ENCODE measurements at regions not wholly inside any gene's neighbourhood (a gene's known extent, or its start where the extent isn't known, plus 50 kb on each side); places are given as distances from the start of the nearest gene placed in this dataset.
"Not testable (repeated sequence)": the region's sequence is repeated elsewhere in the genome, so short reads cannot be mapped to it uniquely, and the experiment has no call there.

DNA sequence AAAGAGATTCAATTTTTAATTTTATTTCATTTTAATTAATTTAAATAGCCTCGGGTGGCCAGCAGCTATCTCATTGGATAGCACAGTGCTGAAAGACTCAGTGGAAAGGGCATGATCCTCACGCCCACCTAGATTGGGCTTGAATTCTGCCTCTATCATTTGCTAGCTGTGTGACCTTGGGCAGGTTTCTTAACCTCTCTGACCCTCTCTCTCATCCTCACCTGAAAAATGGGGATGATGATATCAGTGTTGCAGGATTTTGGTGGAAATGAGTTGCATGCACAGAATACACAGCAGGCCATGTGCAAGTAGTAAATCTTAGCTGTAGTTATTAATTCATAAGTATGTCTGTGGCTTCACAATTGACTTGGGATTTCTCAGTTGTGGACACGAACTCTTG lies 272.4 kb upstream of the XYLT1 start:
- TF ChIP-seq, protein P1, sequence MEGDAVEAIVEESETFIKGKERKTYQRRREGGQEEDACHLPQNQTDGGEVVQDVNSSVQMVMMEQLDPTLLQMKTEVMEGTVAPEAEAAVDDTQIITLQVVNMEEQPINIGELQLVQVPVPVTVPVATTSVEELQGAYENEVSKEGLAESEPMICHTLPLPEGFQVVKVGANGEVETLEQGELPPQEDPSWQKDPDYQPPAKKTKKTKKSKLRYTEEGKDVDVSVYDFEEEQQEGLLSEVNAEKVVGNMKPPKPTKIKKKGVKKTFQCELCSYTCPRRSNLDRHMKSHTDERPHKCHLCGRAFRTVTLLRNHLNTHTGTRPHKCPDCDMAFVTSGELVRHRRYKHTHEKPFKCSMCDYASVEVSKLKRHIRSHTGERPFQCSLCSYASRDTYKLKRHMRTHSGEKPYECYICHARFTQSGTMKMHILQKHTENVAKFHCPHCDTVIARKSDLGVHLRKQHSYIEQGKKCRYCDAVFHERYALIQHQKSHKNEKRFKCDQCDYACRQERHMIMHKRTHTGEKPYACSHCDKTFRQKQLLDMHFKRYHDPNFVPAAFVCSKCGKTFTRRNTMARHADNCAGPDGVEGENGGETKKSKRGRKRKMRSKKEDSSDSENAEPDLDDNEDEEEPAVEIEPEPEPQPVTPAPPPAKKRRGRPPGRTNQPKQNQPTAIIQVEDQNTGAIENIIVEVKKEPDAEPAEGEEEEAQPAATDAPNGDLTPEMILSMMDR (conservative IDR thresholded peaks at IDR 0.05): no peak
- peaks cover 14% of the 10 kb centered on the region for H3K27me3 Mint-ChIP-seq
- no peak overlapping the region for H3K4me3 Mint-ChIP-seq
- DNase-seq (ENCODE audit: extremely low spot score, unreplicated experiment): no peak
- H3K9me3 Mint-ChIP-seq: no peaks in the 10 kb centered on the region
- H3K27ac Mint-ChIP-seq: no peak overlapping the region
- no peaks in the 10 kb centered on the region for H3K36me3 Mint-ChIP-seq
- peaks cover 11% of the 10 kb centered on the region for H3K4me1 Mint-ChIP-seq (ENCODE audit: unreplicated experiment)

DNA sequence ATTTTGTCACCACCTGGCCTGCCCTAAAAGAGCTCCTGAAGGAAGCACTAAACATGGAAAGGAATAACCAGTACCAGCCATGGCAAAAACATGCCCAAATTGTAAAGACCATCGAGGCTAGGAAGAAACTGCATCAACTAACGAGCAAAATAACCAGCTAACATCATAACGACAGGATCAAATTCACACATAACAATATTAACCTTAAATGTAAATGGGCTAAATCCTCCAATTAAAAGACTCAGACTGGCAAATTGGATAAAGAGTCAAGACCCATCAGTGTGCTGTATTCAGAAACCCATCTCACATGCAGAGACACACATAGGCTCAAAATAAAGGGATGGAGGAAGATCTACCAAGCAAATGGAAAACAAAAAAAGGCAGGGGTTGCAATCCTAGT lies 264.3 kb upstream of the XYLT1 start:
- not testable (repeated sequence) for H3K27ac Mint-ChIP-seq; H3K4me3 Mint-ChIP-seq; H3K27me3 Mint-ChIP-seq; DNase-seq (ENCODE audit: extremely low spot score, unreplicated experiment); H3K4me1 Mint-ChIP-seq (ENCODE audit: unreplicated experiment); H3K36me3 Mint-ChIP-seq
- H3K9me3 Mint-ChIP-seq: peaks cover 11% of the 10 kb centered on the region

DNA sequence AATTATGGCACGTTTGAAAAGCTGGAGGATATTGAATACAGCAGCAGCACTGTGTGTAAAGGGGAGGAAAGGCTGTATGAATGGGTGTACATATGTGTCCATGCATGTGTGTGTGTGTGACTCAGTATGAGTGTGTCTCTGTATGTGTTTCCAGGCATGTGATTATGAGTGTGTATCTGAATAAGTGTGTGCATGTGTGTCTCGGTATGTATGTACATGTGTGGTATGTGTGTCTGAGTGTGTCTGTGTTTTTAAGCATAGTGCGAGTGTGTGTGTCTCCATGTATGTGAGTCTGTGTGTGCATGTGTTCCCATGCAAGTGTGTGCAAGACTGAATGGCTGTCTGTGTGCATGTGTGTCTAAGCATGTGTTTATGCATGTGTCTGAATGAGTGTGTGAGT lies 259.1 kb upstream of the XYLT1 start:
- Mint-ChIP-seq H3K27me3 (no peaks in the 10 kb centered on the region), H3K4me3 (no peak overlapping the region)

DNA sequence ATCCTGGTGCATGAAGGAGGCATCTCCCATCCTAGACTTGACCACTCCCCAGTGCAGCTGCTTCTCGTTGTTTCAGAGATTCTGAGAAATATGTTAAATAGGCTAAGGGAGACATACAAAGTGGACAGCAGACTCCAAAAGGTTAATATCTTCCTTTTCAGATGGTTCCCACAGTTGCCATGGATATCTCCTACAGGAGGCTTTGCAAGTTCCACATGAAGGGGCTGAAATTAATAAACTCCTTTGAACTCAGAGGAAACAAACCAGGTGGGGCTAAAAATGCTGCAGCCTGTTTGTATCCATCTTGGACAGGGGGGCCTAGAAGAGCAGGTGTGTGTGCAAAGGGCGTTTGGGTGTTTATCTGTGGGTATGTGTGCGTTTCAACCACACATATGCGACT lies 257.4 kb upstream of the XYLT1 start:
- H3K36me3 Mint-ChIP-seq: no peaks in the 10 kb centered on the region
- H3K4me1 Mint-ChIP-seq (ENCODE audit: unreplicated experiment): peaks cover 7% of the 10 kb centered on the region
- no peaks in the 10 kb centered on the region for H3K27me3 Mint-ChIP-seq
- no peak overlapping the region for H3K27ac Mint-ChIP-seq
- H3K9me3 Mint-ChIP-seq: peaks cover 7% of the 10 kb centered on the region
- no peak overlapping the region for H3K4me3 Mint-ChIP-seq
- TF ChIP-seq, protein P1 (conservative IDR thresholded peaks at IDR 0.05): no peak
- DNase-seq (ENCODE audit: extremely low spot score, unreplicated experiment): no peak

More for the DNA sequence above, 259.1 kb upstream of the XYLT1 start:
- Mint-ChIP-seq H3K27ac (no peak overlapping the region), H3K4me1 (ENCODE audit: unreplicated experiment) (peaks cover 7% of the 10 kb centered on the region), H3K9me3 (peaks cover 7% of the 10 kb centered on the region), H3K36me3 (no peaks in the 10 kb centered on the region)
- TF ChIP-seq, protein P1 (conservative IDR thresholded peaks at IDR 0.05): no peak
- no peak for DNase-seq (ENCODE audit: extremely low spot score, unreplicated experiment)

DNA sequence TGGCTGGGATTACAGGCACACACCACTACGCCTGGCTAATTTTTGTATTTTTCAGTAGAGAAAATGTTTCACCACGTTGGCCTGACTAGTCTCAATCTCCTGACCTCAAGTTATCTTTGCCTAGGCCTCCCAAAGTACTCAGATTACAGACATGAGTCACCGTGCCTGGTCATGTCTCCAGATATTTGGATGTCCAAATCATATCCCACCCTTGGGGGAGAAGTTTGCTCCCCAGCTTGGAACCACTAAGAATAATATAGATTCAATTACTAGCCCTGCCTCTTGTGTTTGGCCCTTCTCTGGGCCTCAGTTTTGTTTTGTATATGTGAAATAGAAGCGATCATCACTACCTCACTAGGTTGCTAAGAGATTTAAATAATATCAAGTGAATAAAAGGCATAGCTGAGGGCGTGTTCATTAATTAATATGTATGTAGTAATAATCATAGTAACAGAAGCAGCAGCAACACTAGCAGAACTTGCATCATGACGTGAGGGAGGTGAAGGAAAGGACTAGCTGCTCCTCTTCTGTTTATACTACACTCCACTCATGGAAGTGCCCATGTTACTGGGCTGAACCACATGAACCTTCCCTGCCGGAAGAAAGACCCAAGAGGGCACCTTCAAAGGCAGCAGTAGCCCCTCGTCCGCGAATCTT lies 253.6 kb upstream of the XYLT1 start:
- H3K4me1 Mint-ChIP-seq (ENCODE audit: unreplicated experiment): peaks cover 7% of the 10 kb centered on the region
- TF ChIP-seq, protein P1 (conservative IDR thresholded peaks at IDR 0.05): no peak

DNA sequence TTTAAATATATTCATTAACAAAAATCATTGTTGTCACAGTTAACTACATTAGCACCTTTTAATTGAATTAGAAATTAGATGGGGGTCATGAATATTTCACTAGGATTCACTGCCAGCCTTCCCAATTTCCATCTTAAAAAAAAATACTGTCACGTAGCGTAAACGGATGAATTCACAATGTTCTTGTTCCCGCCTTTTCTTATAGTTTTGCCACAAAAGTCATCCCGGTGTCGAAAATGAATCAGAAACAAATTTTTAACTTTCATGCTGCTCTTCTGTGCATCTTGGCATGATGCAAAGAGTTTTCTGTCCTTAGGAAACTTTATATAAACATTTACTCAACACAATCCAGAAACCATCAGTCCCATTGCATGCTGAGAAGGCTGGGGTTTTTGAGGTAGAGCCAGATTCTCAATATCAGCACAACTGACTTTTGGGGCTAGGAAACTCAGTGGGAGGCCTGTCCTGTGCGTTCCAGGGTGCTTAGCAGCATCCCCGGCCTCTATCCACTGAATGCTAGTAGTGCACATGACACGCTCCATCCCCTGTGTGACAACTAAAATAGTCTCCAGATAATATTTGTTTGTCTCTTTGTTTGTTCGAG lies 252.9 kb upstream of the XYLT1 start:
- no peaks in the 10 kb centered on the region for H3K9me3 Mint-ChIP-seq
- H3K36me3 Mint-ChIP-seq: no peaks in the 10 kb centered on the region
- TF ChIP-seq, protein P1 (conservative IDR thresholded peaks at IDR 0.05): no peak
- H3K27ac Mint-ChIP-seq: no peak overlapping the region
- no peak for DNase-seq (ENCODE audit: extremely low spot score, unreplicated experiment)
- peaks cover 4% of the 10 kb centered on the region for H3K27me3 Mint-ChIP-seq
- H3K4me3 Mint-ChIP-seq: no peak overlapping the region
- peaks cover 6% of the 10 kb centered on the region for H3K4me1 Mint-ChIP-seq (ENCODE audit: unreplicated experiment)

More for the DNA sequence above, 253.6 kb upstream of the XYLT1 start:
- Mint-ChIP-seq H3K36me3 (no peaks in the 10 kb centered on the region), H3K9me3 (no peaks in the 10 kb centered on the region), H3K4me3 (no peak overlapping the region), H3K27me3 (peaks cover 4% of the 10 kb centered on the region), H3K27ac (no peak overlapping the region)
- DNase-seq (ENCODE audit: extremely low spot score, unreplicated experiment): no peak

Measured in type B pancreatic cell (in vitro differentiated cells).